PC-3 (cell line): ENCODE measurements at regions not wholly inside any gene's neighbourhood (a gene's known extent, or its start where the extent isn't known, plus 50 kb on each side); places are given as distances from the start of the nearest gene placed in this dataset.

Experiments used
- ATAC-seq: fragments of 200-7000 bp; cut with Tn5 transposase; 2 replicates; pipeline ENCODE4 v1.9.1; 2020; ENCODE audit warnings: mild to moderate bottlenecking, moderate library complexity
- BruUV-seq: library from RNA; stranded (reverse); fragments of 400-500 nt; replicated peaks from 2 replicates; lab custom pipeline; 2021; lab: Mats Ljungman, UMichigan
- CTCF ChIA-PET: fragments of 300-600 bp; sonication (Branson Sonifier 250); formaldehyde crosslinking; loops from one replicate; lab custom pipeline; 2022; ENCODE audit warnings: antibody characterized with exemption; lab: Charles Lee
- POLR2A ChIA-PET: fragments of 300-600 bp; sonication (Branson Sonifier 250); formaldehyde crosslinking; loops from one replicate; lab custom pipeline; 2022; ENCODE audit warnings: antibody characterized with exemption; ENCODE audit not compliant: unreplicated experiment; lab: Charles Lee
- DNase-seq: peaks from one replicate; pipeline ENCODE4 v3.0.0-alpha.2; 2015
- H2AFZ ChIP-seq: fragments of 300-600 bp; sonication (generic); 2 replicates; pipeline ENCODE4 v1.6.0; 2016; ENCODE audit warnings: antibody characterized with exemption, low read length
- H3F3A ChIP-seq: fragments of 300-600 bp; sonication (generic); one replicate; pipeline ENCODE4 v1.6.0; 2017; ENCODE audit warnings: antibody characterized with exemption, low read length, control low read depth, mild to moderate bottlenecking; ENCODE audit not compliant: unreplicated experiment
- H3K27ac ChIP-seq: fragments of 300-600 bp; sonication (generic); 2 replicates; pipeline ENCODE4 v1.5.1; 2016; ENCODE audit warnings: mild to moderate bottlenecking, low read length
- H3K27me3 ChIP-seq: fragments of 300-600 bp; sonication (generic); 2 replicates; pipeline ENCODE4 v1.6.1; 2016; ENCODE audit warnings: low read length, mixed read lengths
- H3K36me3 ChIP-seq: fragments of 300-600 bp; sonication (generic); 2 replicates; pipeline ENCODE4 v1.6.1; 2016; ENCODE audit warnings: low read depth, mixed run types, low read length, mixed read lengths
- H3K4me1 ChIP-seq: fragments of 300-600 bp; sonication (generic); 2 replicates; pipeline ENCODE4 v1.5.1; 2016; ENCODE audit warnings: low read length; ENCODE audit not compliant: insufficient read depth
- H3K4me2 ChIP-seq: fragments of 300-600 bp; sonication (generic); 2 replicates; pipeline ENCODE4 v1.6.0; 2016; ENCODE audit warnings: low read length
- H3K4me3 ChIP-seq: fragments of 300-600 bp; sonication (generic); 2 replicates; pipeline ENCODE4 v1.5.1; 2016; ENCODE audit warnings: mild to moderate bottlenecking, low read length, mixed read lengths
- H3K79me2 ChIP-seq: fragments of 300-600 bp; sonication (generic); 2 replicates; pipeline ENCODE4 v1.6.1; 2017; ENCODE audit warnings: low read length, mixed read lengths
- H3K9ac ChIP-seq: fragments of 300-600 bp; sonication (generic); 2 replicates; pipeline ENCODE4 v1.6.0; 2016; ENCODE audit warnings: mild to moderate bottlenecking, low read length
- H3K9me2 ChIP-seq: fragments of 300-600 bp; sonication (generic); replicated peaks from 2 replicates; pipeline ENCODE4 v1.6.1; 2016; ENCODE audit warnings: mixed run types, low read length, mixed read lengths
- H3K9me3 ChIP-seq: fragments of 300-600 bp; sonication (generic); 2 replicates; pipeline ENCODE4 v1.6.1; 2016; ENCODE audit warnings: low read length, mixed read lengths
- H4K20me1 ChIP-seq: fragments of 300-600 bp; sonication (generic); 2 replicates; pipeline ENCODE4 v1.6.1; 2016; ENCODE audit warnings: low read length, mixed read lengths
- CTCF ChIP-seq: fragments of 300-600 bp; sonication (generic); conservative IDR thresholded peaks from 2 replicates; pipeline ENCODE4 v1.5.1; 2017; ENCODE audit warnings: antibody characterized with exemption, low read depth, mild to moderate bottlenecking, low read length
- EZH2 ChIP-seq: fragments of 300-600 bp; sonication (generic); IDR thresholded peaks from one replicate; pipeline ENCODE4 v1.6.1; 2017; ENCODE audit warnings: antibody characterized with exemption, mild to moderate bottlenecking, low read length; ENCODE audit not compliant: unreplicated experiment
- EZH2phosphoT487 ChIP-seq: fragments of 300-600 bp; sonication (generic); IDR thresholded peaks from 2 replicates; pipeline ENCODE4 v1.6.1; 2018; ENCODE audit warnings: mild to moderate bottlenecking, antibody characterized with exemption, low read length, borderline replicate concordance
- intact Hi-C: fragments of 100-400 bp; cut with micrococcal nuclease; formaldehyde crosslinking; loops from 2 replicates; pipeline ENCODE4 v1.9.0; 2023

GRCh38 chr14:85263916-85264675 lies 265.8 kb upstream of the FLRT2 start:
- BruUV-seq: no TSS peak
- H4K20me1 ChIP-seq: no peaks in the 10 kb centered on the region
- ATAC-seq: no peak
- H3K4me1 ChIP-seq: no peaks in the 10 kb centered on the region
- no peak for DNase-seq
- no peaks in the 10 kb centered on the region for H3K36me3 ChIP-seq
- H3K9me3 ChIP-seq: 0 out of 2 replicates have a peak, but pooled peaks cover 12% of the 10 kb centered on the region
- no peak overlapping the region for H3K27ac ChIP-seq
- no peak overlapping the region for H3K4me3 ChIP-seq
- intact Hi-C loops: no loop called here
- ChIA-PET POLR2A (no interaction called here), CTCF (no interaction called here)
- TF ChIP-seq EZH2phosphoT487 (no peak), CTCF (no peak), EZH2 (no peak)
- no peaks in the 10 kb centered on the region for H3K79me2 ChIP-seq
- H3F3A ChIP-seq: no peaks in the 10 kb centered on the region
- no peak overlapping the region for H2AFZ ChIP-seq
- H3K4me2 ChIP-seq: no peak overlapping the region
- no peaks in the 10 kb centered on the region for H3K9me2 ChIP-seq
- no peaks in the 10 kb centered on the region for H3K27me3 ChIP-seq
- H3K9ac ChIP-seq: no peak overlapping the region

DNA sequence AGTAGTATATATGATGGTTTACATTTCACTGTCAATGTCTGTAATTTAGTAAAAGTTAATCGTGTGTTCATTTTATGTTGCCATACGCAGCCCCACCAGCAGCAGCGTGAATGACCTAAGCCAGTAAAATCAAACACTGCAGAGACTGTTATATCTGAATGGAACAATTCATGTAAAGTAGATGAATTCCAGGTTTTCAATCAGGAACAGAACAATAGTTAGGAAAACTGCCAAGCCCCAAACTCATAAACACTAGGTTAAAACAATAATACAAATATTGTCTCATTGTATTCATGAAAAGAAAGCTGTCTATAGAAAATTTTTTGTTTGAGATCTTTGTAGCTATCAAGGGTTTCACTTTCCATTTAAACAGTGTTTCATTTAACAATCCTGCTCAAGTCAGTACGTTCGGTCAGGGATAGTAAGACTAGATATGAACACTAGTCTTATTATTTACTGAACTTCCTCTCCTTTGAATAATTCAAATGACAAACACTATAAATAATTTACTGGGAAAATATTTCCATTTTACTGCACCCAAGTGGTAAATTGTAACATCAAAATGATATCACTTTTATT lies 256.8 kb upstream of the FLRT2 start:
- no peak overlapping the region for H2AFZ ChIP-seq
- no peak overlapping the region for H3K4me3 ChIP-seq
- no peaks in the 10 kb centered on the region for H3F3A ChIP-seq
- CTCF ChIA-PET: no interaction called here
- H3K4me1 ChIP-seq: no peaks in the 10 kb centered on the region
- H3K9ac ChIP-seq: no peak overlapping the region
- TF ChIP-seq EZH2: no peak
- no peak for TF ChIP-seq CTCF
- no peak for TF ChIP-seq EZH2phosphoT487
- no TSS peak for BruUV-seq
- H3K27me3 ChIP-seq: no peaks in the 10 kb centered on the region
- no peak for ATAC-seq
- no peak overlapping the region for H3K27ac ChIP-seq
- POLR2A ChIA-PET: no interaction called here
- no peaks in the 10 kb centered on the region for H3K9me2 ChIP-seq
- no peaks in the 10 kb centered on the region for H3K79me2 ChIP-seq
- intact Hi-C loops: no loop called here
- peaks cover 11% of the 10 kb centered on the region; the same call in 1 of the 2 replicates for H3K9me3 ChIP-seq
- H3K36me3 ChIP-seq: no peaks in the 10 kb centered on the region
- H4K20me1 ChIP-seq: no peaks in the 10 kb centered on the region
- no peak overlapping the region for H3K4me2 ChIP-seq
- DNase-seq: no peak

GRCh38 chr14:85273952-85274351 lies 256.0 kb upstream of the FLRT2 start:
- Histone ChIP-seq H3K27ac (no peak overlapping the region), H2AFZ (no peak overlapping the region), H3K9me3 (peaks cover 11% of the 10 kb centered on the region; the same call in 1 of the 2 replicates), H4K20me1 (no peaks in the 10 kb centered on the region), H3K36me3 (no peaks in the 10 kb centered on the region), H3K4me2 (no peak overlapping the region), H3K79me2 (no peaks in the 10 kb centered on the region), H3K9ac (no peak overlapping the region), H3K4me3 (no peak overlapping the region), H3K4me1 (no peaks in the 10 kb centered on the region), H3K9me2 (no peaks in the 10 kb centered on the region), H3K27me3 (no peaks in the 10 kb centered on the region), H3F3A (no peaks in the 10 kb centered on the region)
- intact Hi-C loops: no loop called here
- ChIA-PET CTCF (no interaction called here), POLR2A (no interaction called here)
- TF ChIP-seq EZH2: no peak
- no peak for TF ChIP-seq EZH2phosphoT487
- no peak for TF ChIP-seq CTCF
- ATAC-seq (no peak), DNase-seq (no peak)
- BruUV-seq: no TSS peak
